ENCODE measurements at regions not wholly inside any gene's neighbourhood (a gene's known extent, or its start where the extent isn't known, plus 50 kb on each side); places are given as distances from the start of the nearest gene placed in this dataset.

- Histone ChIP-seq H3K9me2 (replicated peaks; ENCODE audit: insufficient read depth, low read length) (no peaks in the 10 kb centered on the region), H4K20me1 (ENCODE audit: insufficient read depth, low read length) (no peaks in the 10 kb centered on the region), H3K79me2 (ENCODE audit: low read length) (no peaks in the 10 kb centered on the region), H3K27me3 (replicated peaks; ENCODE audit: insufficient read depth, low read length) (no peaks in the 10 kb centered on the region), H3K4me2 (ENCODE audit: low read depth, low read length) (no peak overlapping the region), H3K27ac (ENCODE audit: low read length) (no peak overlapping the region), H3K4me1 (ENCODE audit: low read length) (no peaks in the 10 kb centered on the region), H3K9ac (ENCODE audit: low read length) (no peak overlapping the region), H3F3A (ENCODE audit: insufficient read depth, low read length) (no peaks in the 10 kb centered on the region), H3K4me3 (ENCODE audit: low read length) (no peak overlapping the region), H2AFZ (ENCODE audit: low read length) (no peak overlapping the region), H3K36me3 (replicated peaks; ENCODE audit: insufficient read depth, low read length) (no peaks in the 10 kb centered on the region), H3K9me3 (replicated peaks; ENCODE audit: insufficient read depth, low read length) (no peaks in the 10 kb centered on the region)
- DNase-seq = no peak
- TF ChIP-seq EZH2 (optimal IDR thresholded peaks at IDR 0.05; ENCODE audit: low read depth, low read length) = no peak
- TF ChIP-seq EZH2phosphoT487 (IDR thresholded peaks at IDR 0.05; ENCODE audit: low read length) = no peak
- no peak for TF ChIP-seq CTCF (IDR thresholded peaks at IDR 0.05; ENCODE audit: low read length)
Measured at GRCh38 chr13:58989556-58989955, 1174.2 kb downstream of the DIAPH3 start.

GRCh38 chr13:58991826-58992477, 1171.8 kb downstream of the DIAPH3 start:
- no peak overlapping the region for H3K9ac ChIP-seq (ENCODE audit: low read length)
- no peaks in the 10 kb centered on the region for H3K4me1 ChIP-seq (ENCODE audit: low read length)
- peak overlapping the region; percentile 29; the same call in 1 of the 2 replicates for H3K4me2 ChIP-seq (ENCODE audit: low read depth, low read length)
- no peaks in the 10 kb centered on the region for H3K27me3 ChIP-seq (replicated peaks; ENCODE audit: insufficient read depth, low read length)
- TF ChIP-seq EZH2 (optimal IDR thresholded peaks at IDR 0.05; ENCODE audit: low read depth, low read length) (no peak), EZH2phosphoT487 (IDR thresholded peaks at IDR 0.05; ENCODE audit: low read length) (no peak), CTCF (IDR thresholded peaks at IDR 0.05; ENCODE audit: low read length) (no peak)
- no peaks in the 10 kb centered on the region for H3K79me2 ChIP-seq (ENCODE audit: low read length)
- no peak overlapping the region for H3K27ac ChIP-seq (ENCODE audit: low read length)
- no peak overlapping the region for H3K4me3 ChIP-seq (ENCODE audit: low read length)
- no peaks in the 10 kb centered on the region for H3K36me3 ChIP-seq (replicated peaks; ENCODE audit: insufficient read depth, low read length)
- no peaks in the 10 kb centered on the region for H3F3A ChIP-seq (ENCODE audit: insufficient read depth, low read length)
- H4K20me1 ChIP-seq (ENCODE audit: insufficient read depth, low read length) = no peaks in the 10 kb centered on the region
- H3K9me3 ChIP-seq (replicated peaks; ENCODE audit: insufficient read depth, low read length) = no peaks in the 10 kb centered on the region
- H3K9me2 ChIP-seq (replicated peaks; ENCODE audit: insufficient read depth, low read length) = no peaks in the 10 kb centered on the region
- H2AFZ ChIP-seq (ENCODE audit: low read length) = no peak overlapping the region
- no peak for DNase-seq

GRCh38 chr13:58992478-58993042, 1171.2 kb downstream of the DIAPH3 start:
- Histone ChIP-seq H3K4me1 (ENCODE audit: low read length) (no peaks in the 10 kb centered on the region), H3F3A (ENCODE audit: insufficient read depth, low read length) (no peaks in the 10 kb centered on the region), H3K27ac (ENCODE audit: low read length) (no peak overlapping the region; the same call in 1 of the 2 replicates), H3K9ac (ENCODE audit: low read length) (no peak overlapping the region), H3K4me3 (ENCODE audit: low read length) (no peak overlapping the region), H3K36me3 (replicated peaks; ENCODE audit: insufficient read depth, low read length) (no peaks in the 10 kb centered on the region), H3K9me2 (replicated peaks; ENCODE audit: insufficient read depth, low read length) (no peaks in the 10 kb centered on the region), H2AFZ (ENCODE audit: low read length) (no peak overlapping the region), H4K20me1 (ENCODE audit: insufficient read depth, low read length) (no peaks in the 10 kb centered on the region), H3K79me2 (ENCODE audit: low read length) (no peaks in the 10 kb centered on the region), H3K27me3 (replicated peaks; ENCODE audit: insufficient read depth, low read length) (no peaks in the 10 kb centered on the region), H3K9me3 (replicated peaks; ENCODE audit: insufficient read depth, low read length) (no peaks in the 10 kb centered on the region), H3K4me2 (ENCODE audit: low read depth, low read length) (peak overlapping the region; percentile 29; the same call in 1 of the 2 replicates)
- DNase-seq = peak; percentile 22
- TF ChIP-seq EZH2 (optimal IDR thresholded peaks at IDR 0.05; ENCODE audit: low read depth, low read length) (no peak), CTCF (IDR thresholded peaks at IDR 0.05; ENCODE audit: low read length) (no peak), EZH2phosphoT487 (IDR thresholded peaks at IDR 0.05; ENCODE audit: low read length) (no peak)
